GM06990 (cell line): ENCODE measurements at regions not wholly inside any gene's neighbourhood (a gene's known extent, or its start where the extent isn't known, plus 50 kb on each side); places are given as distances from the start of the nearest gene placed in this dataset.

ENCODE experiments used
- DNase-seq: peaks from one replicate; pipeline ENCODE4 v3.0.0-alpha.2; 2011; ENCODE audit not compliant: insufficient read length; ENCODE audit errors: extremely low read depth
- H3K27me3 ChIP-seq: replicated peaks from 2 replicates; pipeline ENCODE4 v1.6.0; 2011; ENCODE audit warnings: low read length; ENCODE audit not compliant: control insufficient read depth, insufficient read depth
- H3K36me3 ChIP-seq: 2 replicates; pipeline ENCODE4 v1.5.1; 2011; ENCODE audit warnings: low read length; ENCODE audit not compliant: control insufficient read depth, insufficient read depth
- H3K4me3 ChIP-seq: replicated peaks from 2 replicates; pipeline ENCODE4 v1.5.1; 2011; ENCODE audit warnings: low read depth, mild to moderate bottlenecking, control low read depth, low read length
- CTCF ChIP-seq: IDR thresholded peaks from 2 replicates; pipeline ENCODE4 v1.5.1; 2011; ENCODE audit warnings: low read length, control low read depth, mild to moderate bottlenecking, inconsistent platforms; ENCODE audit not compliant: insufficient read depth, poor library complexity, severe bottlenecking

- no peaks in the 10 kb centered on the region; the same call in 1 of the 2 replicates for H3K27me3 ChIP-seq
- no peak for TF ChIP-seq CTCF
- H3K36me3 ChIP-seq: no peaks in the 10 kb centered on the region
- no peak overlapping the region for H3K4me3 ChIP-seq
- DNase-seq: no peak
Observed at GRCh38 chr6:105570416-105570815, 167.5 kb upstream of the PREP start.

GRCh38 chr6:105569706-105570105 lies 166.8 kb upstream of the PREP start:
- no peak for TF ChIP-seq CTCF
- H3K4me3 ChIP-seq: no peak overlapping the region

GRCh38 chr6:105568751-105569150 lies 165.9 kb upstream of the PREP start:
- Histone ChIP-seq H3K4me3 (no peak overlapping the region), H3K27me3 (no peaks in the 10 kb centered on the region; the same call in 1 of the 2 replicates), H3K36me3 (no peaks in the 10 kb centered on the region)
- no peak for DNase-seq
- TF ChIP-seq CTCF: no peak

More at GRCh38 chr6:105569706-105570105, 166.8 kb upstream of the PREP start:
- Histone ChIP-seq H3K27me3 (no peaks in the 10 kb centered on the region; the same call in 1 of the 2 replicates), H3K36me3 (no peaks in the 10 kb centered on the region)
- no peak for DNase-seq

- no peak for DNase-seq
- Histone ChIP-seq H3K27me3 (no peaks in the 10 kb centered on the region; the same call in 1 of the 2 replicates), H3K4me3 (no peak overlapping the region), H3K36me3 (no peaks in the 10 kb centered on the region)
- no peak for TF ChIP-seq CTCF
Observed at GRCh38 chr6:105568142-105568541, 165.3 kb upstream of the PREP start.

GRCh38 chr6:105567140-105567539 lies 164.3 kb upstream of the PREP start:
- TF ChIP-seq CTCF: no peak
- no peak for DNase-seq

GRCh38 chr6:105566503-105566902 lies 163.6 kb upstream of the PREP start:
- Histone ChIP-seq H3K27me3 (no peaks in the 10 kb centered on the region; the same call in 1 of the 2 replicates), H3K36me3 (no peaks in the 10 kb centered on the region), H3K4me3 (no peak overlapping the region)
- no peak for DNase-seq
- TF ChIP-seq CTCF: no peak

More at GRCh38 chr6:105567140-105567539, 164.3 kb upstream of the PREP start:
- Histone ChIP-seq H3K27me3 (no peaks in the 10 kb centered on the region; the same call in 1 of the 2 replicates), H3K4me3 (no peak overlapping the region), H3K36me3 (no peaks in the 10 kb centered on the region)
